ENCODE measurements at regions not wholly inside any gene's neighbourhood (a gene's known extent, or its start where the extent isn't known, plus 50 kb on each side); places are given as distances from the start of the nearest gene placed in this dataset.

DNA sequence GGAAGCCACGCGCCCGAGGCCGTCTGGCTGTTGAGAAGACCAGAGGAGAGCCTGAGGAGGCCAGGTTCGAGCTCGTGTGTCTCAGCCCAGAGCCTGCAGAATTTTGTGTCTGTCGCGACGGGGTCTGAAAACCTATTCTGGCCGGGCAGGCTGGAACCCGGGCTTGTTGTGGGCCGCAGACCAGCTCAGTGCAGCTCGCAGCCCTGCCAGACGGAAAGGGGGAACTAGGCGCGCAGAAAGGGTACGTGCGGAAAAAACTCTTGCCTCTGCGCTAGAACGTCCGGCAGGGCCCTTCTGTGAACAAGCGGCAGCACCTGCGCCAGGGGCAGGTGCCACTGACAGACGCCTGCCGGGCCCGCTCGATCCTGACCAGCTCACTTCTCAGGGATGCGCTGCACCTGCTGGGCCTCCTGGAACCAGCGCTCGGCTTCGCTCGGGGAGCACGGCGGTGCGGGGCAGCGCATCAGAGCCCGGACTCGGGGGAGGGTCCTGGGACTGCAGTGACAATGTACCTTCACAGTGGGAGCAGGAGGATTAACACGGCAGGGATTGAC lies 409.3 kb downstream of the BRD1 start:
- no peak overlapping the region for H2AFZ ChIP-seq (ENCODE audit: low read length)
- intact Hi-C loops (cut with micrococcal nuclease) = no loop called here
- no peaks in the 10 kb centered on the region for H3K9me3 ChIP-seq (ENCODE audit: low read length)
- H3K4me1 ChIP-seq (ENCODE audit: insufficient read depth, low read length) = no peaks in the 10 kb centered on the region
- H4K20me1 ChIP-seq (ENCODE audit: low read length) = no peaks in the 10 kb centered on the region
- ChIA-PET POLR2A (ENCODE audit: unreplicated experiment) (no interaction called here), CTCF (no interaction called here)
- no peak overlapping the region for H3K27ac ChIP-seq (ENCODE audit: low read length)
- no peak overlapping the region for H3K4me2 ChIP-seq (ENCODE audit: low read length)
- no peak for TF ChIP-seq EZH2phosphoT487 (IDR thresholded peaks at IDR 0.05; ENCODE audit: borderline replicate concordance, low read length)
- TF ChIP-seq EZH2 (IDR thresholded peaks at IDR 0.05; ENCODE audit: low read length, unreplicated experiment) = no peak
- TF ChIP-seq, protein P1, sequence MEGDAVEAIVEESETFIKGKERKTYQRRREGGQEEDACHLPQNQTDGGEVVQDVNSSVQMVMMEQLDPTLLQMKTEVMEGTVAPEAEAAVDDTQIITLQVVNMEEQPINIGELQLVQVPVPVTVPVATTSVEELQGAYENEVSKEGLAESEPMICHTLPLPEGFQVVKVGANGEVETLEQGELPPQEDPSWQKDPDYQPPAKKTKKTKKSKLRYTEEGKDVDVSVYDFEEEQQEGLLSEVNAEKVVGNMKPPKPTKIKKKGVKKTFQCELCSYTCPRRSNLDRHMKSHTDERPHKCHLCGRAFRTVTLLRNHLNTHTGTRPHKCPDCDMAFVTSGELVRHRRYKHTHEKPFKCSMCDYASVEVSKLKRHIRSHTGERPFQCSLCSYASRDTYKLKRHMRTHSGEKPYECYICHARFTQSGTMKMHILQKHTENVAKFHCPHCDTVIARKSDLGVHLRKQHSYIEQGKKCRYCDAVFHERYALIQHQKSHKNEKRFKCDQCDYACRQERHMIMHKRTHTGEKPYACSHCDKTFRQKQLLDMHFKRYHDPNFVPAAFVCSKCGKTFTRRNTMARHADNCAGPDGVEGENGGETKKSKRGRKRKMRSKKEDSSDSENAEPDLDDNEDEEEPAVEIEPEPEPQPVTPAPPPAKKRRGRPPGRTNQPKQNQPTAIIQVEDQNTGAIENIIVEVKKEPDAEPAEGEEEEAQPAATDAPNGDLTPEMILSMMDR (conservative IDR thresholded peaks at IDR 0.05; ENCODE audit: low read depth, low read length) = no peak
- no peaks in the 10 kb centered on the region for H3K9me2 ChIP-seq (replicated peaks; ENCODE audit: low read length)
- no peak for DNase-seq
- H3K4me3 ChIP-seq (ENCODE audit: low read length) = no peak overlapping the region
- peaks cover 61% of the 10 kb centered on the region for H3K27me3 ChIP-seq (ENCODE audit: low read length)
- no peaks in the 10 kb centered on the region for H3K79me2 ChIP-seq (ENCODE audit: low read length)
- H3K9ac ChIP-seq (ENCODE audit: low read length) = no peak overlapping the region
- ATAC-seq = no peak
- BruUV-seq (replicated peaks) = no TSS peak
- H3K36me3 ChIP-seq (ENCODE audit: low read depth, low read length) = no peaks in the 10 kb centered on the region
- no peaks in the 10 kb centered on the region for H3F3A ChIP-seq (ENCODE audit: low read length, unreplicated experiment)

DNA sequence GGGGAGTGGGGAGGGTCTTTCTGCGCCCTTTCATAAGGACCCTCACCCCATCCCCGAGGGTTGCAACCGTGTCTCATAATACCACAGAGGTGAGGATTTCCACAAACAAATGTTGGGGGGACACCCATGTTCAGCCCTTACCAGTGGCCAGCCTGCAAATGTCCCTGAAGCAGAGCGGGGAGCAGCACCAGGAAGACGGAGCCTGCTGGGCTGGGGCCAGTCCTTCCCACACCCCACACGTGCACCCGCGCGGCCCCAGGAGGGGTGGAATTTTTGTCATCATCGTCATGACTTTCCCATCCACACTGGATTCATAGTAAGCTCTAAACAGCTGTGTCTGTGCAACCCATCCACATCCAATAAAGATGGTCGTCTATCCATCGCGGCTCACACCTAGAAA lies 409.8 kb downstream of the BRD1 start:
- intact Hi-C loops (cut with micrococcal nuclease) = no loop called here
- ChIA-PET CTCF (no interaction called here), POLR2A (ENCODE audit: unreplicated experiment) (no interaction called here)
- no peak overlapping the region for H3K4me3 ChIP-seq (ENCODE audit: low read length)
- no peak for TF ChIP-seq EZH2phosphoT487 (IDR thresholded peaks at IDR 0.05; ENCODE audit: borderline replicate concordance, low read length)
- TF ChIP-seq, protein P1 (conservative IDR thresholded peaks at IDR 0.05; ENCODE audit: low read depth, low read length) = no peak
- TF ChIP-seq EZH2 (IDR thresholded peaks at IDR 0.05; ENCODE audit: low read length, unreplicated experiment) = no peak
- no peaks in the 10 kb centered on the region for H3K9me3 ChIP-seq (ENCODE audit: low read length)
- H3K9ac ChIP-seq (ENCODE audit: low read length) = no peak overlapping the region
- H3K4me1 ChIP-seq (ENCODE audit: insufficient read depth, low read length) = no peaks in the 10 kb centered on the region
- H3K27me3 ChIP-seq (ENCODE audit: low read length) = peaks cover 61% of the 10 kb centered on the region
- no peaks in the 10 kb centered on the region for H3K9me2 ChIP-seq (replicated peaks; ENCODE audit: low read length)
- H3F3A ChIP-seq (ENCODE audit: low read length, unreplicated experiment) = no peaks in the 10 kb centered on the region
- H4K20me1 ChIP-seq (ENCODE audit: low read length) = no peaks in the 10 kb centered on the region
- no peaks in the 10 kb centered on the region for H3K79me2 ChIP-seq (ENCODE audit: low read length)
- no peaks in the 10 kb centered on the region for H3K36me3 ChIP-seq (ENCODE audit: low read depth, low read length)
- no peak for ATAC-seq
- no peak overlapping the region for H3K4me2 ChIP-seq (ENCODE audit: low read length)
- no peak overlapping the region for H3K27ac ChIP-seq (ENCODE audit: low read length)
- DNase-seq = no peak
- BruUV-seq (replicated peaks) = no TSS peak
- no peak overlapping the region for H2AFZ ChIP-seq (ENCODE audit: low read length)

DNA sequence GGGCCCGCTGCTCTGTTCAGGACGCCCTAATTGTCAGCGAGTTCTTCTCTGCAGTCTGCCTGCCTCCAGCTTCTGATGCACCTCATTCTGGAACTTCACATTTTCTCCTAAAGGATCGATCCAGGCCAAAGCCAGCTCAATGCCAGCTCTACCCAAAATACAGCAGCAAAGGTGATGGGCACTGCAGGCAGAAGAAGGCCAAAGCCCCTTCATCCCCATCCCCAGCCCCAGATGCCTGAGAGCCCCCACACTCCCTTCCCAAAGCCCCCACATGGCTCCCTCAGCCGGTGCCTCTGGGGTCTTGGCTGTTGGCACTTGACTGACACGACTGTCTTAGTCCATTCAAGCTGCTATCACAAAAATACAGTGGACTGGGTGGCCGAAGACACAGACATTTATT lies 410.3 kb downstream of the BRD1 start:
- no peak overlapping the region for H3K9ac ChIP-seq (ENCODE audit: low read length)
- TF ChIP-seq EZH2phosphoT487 (IDR thresholded peaks at IDR 0.05; ENCODE audit: borderline replicate concordance, low read length) (no peak), EZH2 (IDR thresholded peaks at IDR 0.05; ENCODE audit: low read length, unreplicated experiment) (no peak)
- TF ChIP-seq, protein P1 (conservative IDR thresholded peaks at IDR 0.05; ENCODE audit: low read depth, low read length) = no peak
- no TSS peak for BruUV-seq (replicated peaks)
- no peaks in the 10 kb centered on the region for H3K9me2 ChIP-seq (replicated peaks; ENCODE audit: low read length)
- H4K20me1 ChIP-seq (ENCODE audit: low read length) = no peaks in the 10 kb centered on the region
- intact Hi-C loops (cut with micrococcal nuclease) = no loop called here
- ATAC-seq = no peak
- CTCF ChIA-PET = no interaction called here
- POLR2A ChIA-PET (ENCODE audit: unreplicated experiment) = no interaction called here
- peaks cover 58% of the 10 kb centered on the region for H3K27me3 ChIP-seq (ENCODE audit: low read length)
- H3K79me2 ChIP-seq (ENCODE audit: low read length) = no peaks in the 10 kb centered on the region
- H3K9me3 ChIP-seq (ENCODE audit: low read length) = no peaks in the 10 kb centered on the region
- H3K4me1 ChIP-seq (ENCODE audit: insufficient read depth, low read length) = no peaks in the 10 kb centered on the region
- no peak overlapping the region for H3K4me2 ChIP-seq (ENCODE audit: low read length)
- H3K27ac ChIP-seq (ENCODE audit: low read length) = no peak overlapping the region
- no peaks in the 10 kb centered on the region for H3F3A ChIP-seq (ENCODE audit: low read length, unreplicated experiment)
- no peak overlapping the region for H3K4me3 ChIP-seq (ENCODE audit: low read length)
- no peaks in the 10 kb centered on the region for H3K36me3 ChIP-seq (ENCODE audit: low read depth, low read length)
- no peak overlapping the region for H2AFZ ChIP-seq (ENCODE audit: low read length)
- DNase-seq = no peak

Measured in PC-3 (cell line).